NCI-H2081 (cell line): ENCODE measurements at regions not wholly inside any gene's neighbourhood (a gene's known extent, or its start where the extent isn't known, plus 50 kb on each side); places are given as distances from the start of the nearest gene placed in this dataset.
"Not testable (repeated sequence)": the region's sequence is repeated elsewhere in the genome, so short reads cannot be mapped to it uniquely, and the experiment has no call there.

Experiments
- DNase-seq, 2 experiments: peaks; one replicate each; lab custom pipeline; 2025; lab: John Stamatoyannopoulos, UW

DNA sequence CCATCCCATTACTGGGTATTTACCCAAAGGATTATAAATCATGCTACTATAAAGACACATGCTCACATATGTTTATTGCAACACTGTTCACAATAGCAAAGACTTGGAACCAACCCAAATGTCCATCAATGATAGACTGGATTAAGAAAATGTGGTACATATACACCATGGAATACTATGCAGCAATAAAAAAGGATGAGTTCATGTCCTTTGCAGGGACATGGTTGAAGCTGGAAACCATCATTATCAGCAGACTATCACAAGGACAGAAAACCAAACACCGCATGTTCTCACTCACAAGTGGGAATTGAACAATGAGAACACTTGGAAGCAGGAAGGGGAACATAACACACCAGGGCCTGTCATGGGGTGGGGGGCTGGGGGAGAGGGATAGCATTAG is 249.6 kb upstream of the RASGRP1 start:
- not testable (repeated sequence) for DNase-seq

DNA sequence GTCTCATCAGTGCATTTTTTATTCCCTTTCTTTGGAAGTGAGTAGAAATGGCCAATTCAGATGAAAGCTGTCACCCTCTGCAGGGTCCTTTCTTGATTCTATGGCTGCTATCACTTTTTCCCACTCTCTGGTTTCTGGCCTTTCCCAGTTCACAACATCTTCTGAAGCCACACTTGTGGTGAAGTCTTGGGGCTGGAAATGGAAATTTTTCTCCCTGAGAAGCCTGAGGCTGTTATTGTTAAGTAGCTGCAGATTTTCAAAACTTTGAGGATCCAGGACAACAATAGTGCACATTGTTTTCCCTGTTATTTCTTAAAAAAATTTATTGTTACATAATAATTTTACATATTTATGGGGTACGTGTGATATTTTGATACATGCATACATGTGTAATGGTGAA is 250.3 kb upstream of the RASGRP1 start:
- DNase-seq: no peak

GRCh38 chr15:38817427-38818156 is 253.0 kb upstream of the RASGRP1 start:
- DNase-seq: peak; percentile 76 to 79

GRCh38 chr15:38818157-38818790 is 253.7 kb upstream of the RASGRP1 start:
- no peak for DNase-seq

GRCh38 chr15:38819387-38819950 is 254.9 kb upstream of the RASGRP1 start:
- DNase-seq: peak; percentile 69 to 89

GRCh38 chr15:38823263-38823662 is 258.6 kb upstream of the RASGRP1 start:
- no peak for DNase-seq

DNA sequence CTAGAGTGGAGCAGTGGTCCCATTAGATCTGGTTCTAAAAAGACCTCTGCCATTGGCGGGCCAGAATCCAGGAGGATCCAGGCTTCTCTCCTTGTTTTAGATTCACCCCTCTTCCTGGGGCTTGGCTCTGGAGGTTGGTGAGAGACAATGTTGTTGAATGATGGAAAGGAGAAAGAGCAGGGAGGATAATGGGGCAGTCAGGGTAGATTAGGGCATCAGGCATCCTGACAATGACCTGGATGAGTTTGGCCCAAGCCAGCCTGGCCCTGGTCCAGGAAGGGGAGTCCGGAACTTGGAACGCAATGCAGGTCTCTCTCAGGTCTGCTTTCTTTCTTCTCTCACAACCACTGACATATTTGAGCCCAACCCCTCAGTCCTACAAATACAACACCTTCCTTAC is 260.1 kb upstream of the RASGRP1 start:
- no peak for DNase-seq

DNA sequence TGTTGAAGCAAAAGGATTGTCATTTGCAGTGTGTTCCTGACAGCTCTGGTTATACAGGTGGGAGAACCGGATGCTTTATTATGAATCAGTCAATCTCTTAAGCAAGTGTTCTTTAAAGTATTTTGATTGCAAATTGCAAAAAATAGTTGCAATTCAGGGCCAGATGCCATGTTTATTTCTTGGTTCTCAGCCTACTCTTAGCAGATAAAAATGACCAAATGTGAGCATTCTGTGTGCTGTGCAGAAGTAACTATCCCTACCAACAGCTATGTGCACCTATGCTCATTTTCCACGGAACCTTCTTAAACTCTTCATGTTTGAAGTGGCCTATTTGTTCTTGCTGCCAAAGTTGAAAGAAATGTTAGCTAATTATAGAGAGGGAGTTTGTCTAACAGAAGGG is 262.3 kb upstream of the RASGRP1 start:
- DNase-seq: no peak

DNA sequence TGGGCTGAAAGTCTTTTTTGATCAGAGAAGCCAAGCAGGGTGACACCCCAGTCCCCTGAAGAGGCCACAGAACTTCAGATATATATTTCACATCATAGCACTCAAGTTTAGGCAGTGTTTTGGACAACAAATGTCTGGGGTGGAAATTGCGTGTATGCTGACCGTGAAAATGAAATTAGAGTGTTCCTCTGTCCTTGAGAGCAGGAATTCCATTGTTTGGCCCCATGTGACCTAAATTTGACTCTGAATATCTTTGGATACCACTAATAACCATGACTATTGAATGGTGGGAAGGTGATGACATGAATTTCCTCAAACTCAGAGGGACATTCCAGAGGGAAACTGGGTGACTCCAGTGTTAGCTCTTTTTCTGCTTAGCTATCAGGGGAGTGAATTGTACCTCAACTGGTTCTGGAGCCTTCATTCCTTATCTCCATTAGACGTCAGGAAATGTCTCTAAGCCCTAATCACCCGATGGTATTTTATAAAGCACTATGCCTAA is 263.5 kb upstream of the RASGRP1 start:
- DNase-seq: no peak

- DNase-seq: no peak
Measured at GRCh38 chr15:38829086-38829485, 264.5 kb upstream of the RASGRP1 start.

GRCh38 chr15:38842226-38842625 is 277.6 kb upstream of the RASGRP1 start:
- no peak for DNase-seq

DNA sequence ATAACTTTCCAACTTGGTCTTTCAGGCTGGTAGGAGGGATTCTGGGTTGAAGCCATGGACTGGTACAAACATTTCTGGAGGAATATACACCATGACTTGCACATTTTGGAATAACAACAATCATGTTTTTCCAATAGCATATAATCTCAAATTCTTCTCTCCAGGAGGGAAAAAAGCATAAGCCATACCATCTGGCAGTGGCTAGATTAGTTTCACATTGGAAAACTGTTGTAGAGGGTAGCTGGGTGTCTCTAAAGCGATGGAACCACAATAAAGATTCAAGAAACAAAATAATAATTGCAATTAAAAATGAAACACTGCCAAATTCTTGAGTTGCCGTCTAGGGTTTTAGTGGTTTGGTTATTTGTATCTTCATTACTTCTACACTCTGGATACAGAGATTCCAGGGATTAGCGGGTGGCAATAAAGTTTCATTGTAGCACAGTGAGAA is 278.5 kb upstream of the RASGRP1 start:
- DNase-seq: no peak

- no peak for DNase-seq
Measured at GRCh38 chr15:38843736-38844590, 279.3 kb upstream of the RASGRP1 start.

- no peak for DNase-seq
Measured at GRCh38 chr15:38844736-38845135, 280.1 kb upstream of the RASGRP1 start.

- no peak for DNase-seq
Measured at GRCh38 chr15:38846346-38846745, 281.7 kb upstream of the RASGRP1 start.

GRCh38 chr15:38847666-38848065 is 283.1 kb upstream of the RASGRP1 start:
- no peak for DNase-seq

DNA sequence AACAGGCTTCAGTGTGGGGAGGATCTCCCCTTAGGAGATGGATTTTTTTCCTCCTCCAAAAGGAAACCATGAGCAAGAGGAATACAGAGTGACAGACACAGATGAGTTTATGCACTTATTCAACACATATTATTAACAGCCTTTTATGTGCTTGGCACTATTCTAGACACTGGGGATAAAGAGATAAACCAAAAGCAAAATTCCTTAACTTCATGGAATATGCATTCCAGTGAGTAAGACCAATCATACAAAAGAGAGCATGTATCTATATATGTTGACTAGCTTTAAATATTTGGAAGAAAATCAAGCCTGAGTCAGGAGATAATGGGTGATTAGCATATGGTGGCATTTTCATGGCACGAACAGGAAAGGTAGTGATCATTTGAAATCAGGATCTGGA is 284.4 kb upstream of the RASGRP1 start:
- DNase-seq: no peak

- not testable (repeated sequence) for DNase-seq
Measured at GRCh38 chr15:38852188-38852587, 287.6 kb upstream of the RASGRP1 start.

DNA sequence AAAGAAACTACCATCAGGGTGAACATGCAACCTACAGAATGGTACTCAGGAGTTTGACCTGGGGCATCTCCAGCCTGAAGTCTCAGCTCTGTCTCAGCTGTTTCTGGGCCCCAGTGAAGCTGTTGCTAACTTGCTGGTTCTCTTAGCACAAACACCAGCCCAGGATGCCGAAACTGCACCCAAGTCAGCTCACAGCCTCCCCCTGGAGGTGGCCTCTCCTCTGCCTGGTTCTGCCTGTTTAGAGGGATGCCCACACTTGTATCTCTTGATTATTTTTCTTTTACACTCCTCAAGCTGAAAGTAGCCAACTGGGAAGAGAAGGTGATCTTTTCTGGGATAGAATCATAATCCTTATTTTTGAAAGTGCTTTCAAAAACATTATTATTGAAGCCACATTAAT is 289.0 kb upstream of the RASGRP1 start:
- DNase-seq: no peak

GRCh38 chr15:38854506-38854905 is 289.9 kb upstream of the RASGRP1 start:
- no peak for DNase-seq

DNA sequence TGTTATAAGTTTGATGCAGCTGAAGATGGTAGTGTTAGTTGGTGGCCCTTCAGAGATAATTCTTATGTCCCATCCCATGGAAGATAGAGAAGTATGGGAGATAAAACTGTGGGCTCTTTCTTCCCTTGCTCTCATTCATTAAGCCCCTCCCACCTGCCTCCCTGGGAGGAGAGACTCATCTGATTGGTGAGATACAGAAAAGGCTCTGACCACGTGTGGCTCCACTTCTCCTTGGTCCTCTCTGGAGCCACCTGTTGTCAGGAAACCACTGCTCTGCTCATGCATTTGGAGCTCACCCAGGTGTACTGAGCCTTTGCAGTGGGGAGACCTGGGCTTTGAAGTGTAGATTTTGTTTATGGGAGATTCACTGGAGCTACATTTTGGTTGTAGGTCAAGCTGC is 293.2 kb upstream of the RASGRP1 start:
- DNase-seq: no peak

DNA sequence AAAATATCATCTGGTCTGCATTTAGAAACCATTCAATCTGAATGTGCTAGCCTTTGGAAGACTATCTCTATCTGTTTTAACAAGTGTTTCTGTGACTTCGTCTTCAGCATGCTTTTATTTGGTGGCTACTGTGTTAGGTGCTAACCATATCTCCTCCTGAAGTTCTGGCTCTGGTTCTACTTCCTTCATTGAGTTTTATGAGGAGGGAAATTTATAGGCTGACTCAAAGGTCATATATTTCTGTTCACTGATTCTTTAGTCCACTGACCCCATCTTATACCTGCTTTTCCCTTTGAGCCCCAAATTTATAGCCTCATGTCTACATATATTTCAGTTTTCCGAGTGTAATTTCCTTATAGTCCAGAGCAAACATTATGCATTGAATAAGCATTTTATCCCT is 295.0 kb upstream of the RASGRP1 start:
- DNase-seq: no peak
